SK-N-SH treated with all-trans-retinoic acid at 6 μM for 48 hours (cell line): ENCODE measurements at regions not wholly inside any gene's neighbourhood (a gene's known extent, or its start where the extent isn't known, plus 50 kb on each side); places are given as distances from the start of the nearest gene placed in this dataset.

ENCODE experiments used
- ATAC-seq: fragments of 200-7000 bp; cut with Tn5 transposase; 3 replicates; pipeline ENCODE4 v1.9.1; 2020; ENCODE audit warnings: mild to moderate bottlenecking, moderate library complexity
- ARNTL ChIP-seq: fragments of 450-650 bp; formaldehyde crosslinking; IDR thresholded peaks from 2 replicates; pipeline ENCODE4 v1.5.0; 2020; ENCODE audit warnings: low read depth, mild to moderate bottlenecking, moderate library complexity, borderline replicate concordance
- BACH2 ChIP-seq: fragments of 250-450 bp; sonication (Bioruptor Pico); IDR thresholded peaks from 2 replicates; pipeline ENCODE4 v1.9.0; 2021; ENCODE audit warnings: mild to moderate bottlenecking, borderline replicate concordance
- GLIS3 ChIP-seq: fragments of 250-450 bp; sonication (Bioruptor Pico); IDR thresholded peaks from 2 replicates; pipeline ENCODE4 v1.5.0; 2020; ENCODE audit warnings: mild to moderate bottlenecking, moderate library complexity
- ISL1 ChIP-seq: fragments of 250-450 bp; sonication (Bioruptor Pico); IDR thresholded peaks from 2 replicates; pipeline ENCODE4 v2.1.2; 2022; ENCODE audit warnings: mild to moderate bottlenecking, moderate library complexity
- OSR1 ChIP-seq: fragments of 250-450 bp; sonication (Bioruptor Pico); IDR thresholded peaks from 2 replicates; pipeline ENCODE4 v1.8.0; 2022; ENCODE audit warnings: moderate library complexity, mild to moderate bottlenecking, inconsistent platforms
- PPARA ChIP-seq: fragments of 250-450 bp; sonication (Bioruptor Pico); IDR thresholded peaks from 2 replicates; pipeline ENCODE4 v1.5.0; 2020; ENCODE audit warnings: mild to moderate bottlenecking, borderline replicate concordance
- RARB ChIP-seq: fragments of 250-450 bp; sonication (Bioruptor Pico); IDR thresholded peaks from 2 replicates; pipeline ENCODE4 v1.8.0; 2021; ENCODE audit warnings: mild to moderate bottlenecking, moderate library complexity
- SNAI2 ChIP-seq: fragments of 250-450 bp; sonication (Bioruptor Pico); IDR thresholded peaks from 2 replicates; pipeline ENCODE4 v1.5.0; 2020; ENCODE audit warnings: mild to moderate bottlenecking, moderate library complexity
- TCF4 ChIP-seq: fragments of 250-450 bp; sonication (Bioruptor Pico); IDR thresholded peaks from 2 replicates; pipeline ENCODE4 v1.8.0; 2021; ENCODE audit warnings: mild to moderate bottlenecking, moderate library complexity, borderline replicate concordance
- TOX ChIP-seq: fragments of 250-450 bp; sonication (Bioruptor Pico); IDR thresholded peaks from 2 replicates; pipeline ENCODE4 v1.8.0; 2021; ENCODE audit warnings: mild to moderate bottlenecking, moderate library complexity, borderline replicate concordance
- ZC3H10 ChIP-seq: fragments of 250-450 bp; sonication (Bioruptor Pico); IDR thresholded peaks from 2 replicates; pipeline ENCODE4 v1.5.1; 2021; ENCODE audit warnings: mild to moderate bottlenecking, moderate library complexity
- ZFP3 ChIP-seq: fragments of 250-450 bp; sonication (Bioruptor Pico); IDR thresholded peaks from 2 replicates; pipeline ENCODE4 v1.5.0; 2020; ENCODE audit warnings: mild to moderate bottlenecking, moderate library complexity
- ZFP30 ChIP-seq: fragments of 450-650 bp; formaldehyde crosslinking; IDR thresholded peaks from 2 replicates; pipeline ENCODE4 v1.5.0; 2022; ENCODE audit warnings: mild to moderate bottlenecking, moderate library complexity
- ZNF565 ChIP-seq: fragments of 450-650 bp; formaldehyde crosslinking; conservative IDR thresholded peaks from 2 replicates; pipeline ENCODE4 v1.5.0; 2020; ENCODE audit warnings: low read depth, mild to moderate bottlenecking, moderate library complexity
- ZNF70 ChIP-seq: fragments of 450-650 bp; formaldehyde crosslinking; IDR thresholded peaks from 2 replicates; pipeline ENCODE4 v1.5.0; 2020; ENCODE audit warnings: mild to moderate bottlenecking, moderate library complexity
- ZNF8 ChIP-seq: fragments of 450-650 bp; formaldehyde crosslinking; IDR thresholded peaks from 2 replicates; pipeline ENCODE4 v1.5.0; 2020; ENCODE audit warnings: mild to moderate bottlenecking, moderate library complexity
- TF ChIP-seq, protein P1 (sequence below): fragments of 250-450 bp; sonication (Bioruptor Pico); IDR thresholded peaks from 2 replicates; pipeline ENCODE4 v1.5.1; 2020; ENCODE audit warnings: low read depth, mild to moderate bottlenecking, moderate library complexity
- TF ChIP-seq, protein P2 (sequence below): fragments of 250-450 bp; sonication (Bioruptor Pico); IDR thresholded peaks from 2 replicates; pipeline ENCODE4 v1.5.1; 2021; ENCODE audit warnings: mild to moderate bottlenecking, moderate library complexity
- TF ChIP-seq, protein P3 (sequence below): fragments of 250-450 bp; sonication (Bioruptor Pico); IDR thresholded peaks from 2 replicates; pipeline ENCODE4 v1.5.0; 2020; ENCODE audit warnings: mild to moderate bottlenecking, moderate library complexity
- TF ChIP-seq, protein P4 (sequence below): fragments of 250-450 bp; sonication (Bioruptor Pico); IDR thresholded peaks from 2 replicates; pipeline ENCODE4 v1.8.0; 2020; ENCODE audit warnings: mild to moderate bottlenecking, moderate library complexity, borderline replicate concordance
- TF ChIP-seq, protein P5 (sequence below): fragments of 250-450 bp; sonication (Bioruptor Pico); IDR thresholded peaks from 2 replicates; pipeline ENCODE4 v1.8.0; 2021; ENCODE audit warnings: low read depth, mild to moderate bottlenecking, moderate library complexity, borderline replicate concordance

DNA sequence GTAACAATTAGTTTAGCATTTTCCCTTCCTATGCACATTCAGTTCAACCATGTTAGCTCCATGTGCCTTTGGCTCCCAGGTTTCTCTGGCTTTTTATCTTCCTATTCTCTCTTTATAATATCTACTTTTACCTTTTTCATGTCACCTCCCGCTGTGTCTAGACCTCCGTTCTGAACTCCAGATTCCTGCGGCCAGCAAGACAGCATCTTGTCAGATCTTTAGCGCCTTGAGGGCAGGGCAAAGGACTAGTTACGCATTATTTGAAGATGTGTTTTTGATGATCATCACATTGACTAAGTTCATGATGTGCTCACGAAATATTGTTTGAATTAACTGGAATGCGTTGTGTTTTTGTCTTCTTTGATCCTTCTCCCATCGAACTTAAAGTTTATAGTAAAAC, 1126.8 kb downstream of the CDH11 start:
- no peak for ATAC-seq
- TF ChIP-seq ZNF565 (CRISPR knock-in tag) (no peak), TOX (CRISPR knock-in tag) (no peak), ZC3H10 (CRISPR knock-in tag) (no peak), PPARA (CRISPR knock-in tag) (no peak), ISL1 (CRISPR knock-in tag) (no peak), BACH2 (CRISPR knock-in tag) (no peak), RARB (no peak), ZNF8 (CRISPR knock-in tag) (no peak), TCF4 (CRISPR knock-in tag) (no peak), GLIS3 (CRISPR knock-in tag) (no peak), SNAI2 (CRISPR knock-in tag) (no peak), ZFP30 (CRISPR knock-in tag) (no peak), ARNTL (CRISPR knock-in tag) (no peak), ZFP3 (CRISPR knock-in tag) (no peak), OSR1 (CRISPR knock-in tag) (no peak), ZNF70 (CRISPR knock-in tag) (no peak)
- TF ChIP-seq, protein P1, sequence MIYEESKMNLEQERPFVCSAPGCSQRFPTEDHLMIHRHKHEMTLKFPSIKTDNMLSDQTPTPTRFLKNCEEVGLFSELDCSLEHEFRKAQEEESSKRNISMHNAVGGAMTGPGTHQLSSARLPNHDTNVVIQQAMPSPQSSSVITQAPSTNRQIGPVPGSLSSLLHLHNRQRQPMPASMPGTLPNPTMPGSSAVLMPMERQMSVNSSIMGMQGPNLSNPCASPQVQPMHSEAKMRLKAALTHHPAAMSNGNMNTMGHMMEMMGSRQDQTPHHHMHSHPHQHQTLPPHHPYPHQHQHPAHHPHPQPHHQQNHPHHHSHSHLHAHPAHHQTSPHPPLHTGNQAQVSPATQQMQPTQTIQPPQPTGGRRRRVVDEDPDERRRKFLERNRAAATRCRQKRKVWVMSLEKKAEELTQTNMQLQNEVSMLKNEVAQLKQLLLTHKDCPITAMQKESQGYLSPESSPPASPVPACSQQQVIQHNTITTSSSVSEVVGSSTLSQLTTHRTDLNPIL (CRISPR knock-in tag): no peak
- TF ChIP-seq, protein P2, sequence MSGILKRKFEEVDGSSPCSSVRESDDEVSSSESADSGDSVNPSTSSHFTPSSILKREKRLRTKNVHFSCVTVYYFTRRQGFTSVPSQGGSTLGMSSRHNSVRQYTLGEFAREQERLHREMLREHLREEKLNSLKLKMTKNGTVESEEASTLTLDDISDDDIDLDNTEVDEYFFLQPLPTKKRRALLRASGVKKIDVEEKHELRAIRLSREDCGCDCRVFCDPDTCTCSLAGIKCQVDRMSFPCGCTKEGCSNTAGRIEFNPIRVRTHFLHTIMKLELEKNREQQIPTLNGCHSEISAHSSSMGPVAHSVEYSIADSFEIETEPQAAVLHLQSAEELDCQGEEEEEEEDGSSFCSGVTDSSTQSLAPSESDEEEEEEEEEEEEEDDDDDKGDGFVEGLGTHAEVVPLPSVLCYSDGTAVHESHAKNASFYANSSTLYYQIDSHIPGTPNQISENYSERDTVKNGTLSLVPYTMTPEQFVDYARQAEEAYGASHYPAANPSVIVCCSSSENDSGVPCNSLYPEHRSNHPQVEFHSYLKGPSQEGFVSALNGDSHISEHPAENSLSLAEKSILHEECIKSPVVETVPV (CRISPR knock-in tag): no peak
- TF ChIP-seq, protein P3, sequence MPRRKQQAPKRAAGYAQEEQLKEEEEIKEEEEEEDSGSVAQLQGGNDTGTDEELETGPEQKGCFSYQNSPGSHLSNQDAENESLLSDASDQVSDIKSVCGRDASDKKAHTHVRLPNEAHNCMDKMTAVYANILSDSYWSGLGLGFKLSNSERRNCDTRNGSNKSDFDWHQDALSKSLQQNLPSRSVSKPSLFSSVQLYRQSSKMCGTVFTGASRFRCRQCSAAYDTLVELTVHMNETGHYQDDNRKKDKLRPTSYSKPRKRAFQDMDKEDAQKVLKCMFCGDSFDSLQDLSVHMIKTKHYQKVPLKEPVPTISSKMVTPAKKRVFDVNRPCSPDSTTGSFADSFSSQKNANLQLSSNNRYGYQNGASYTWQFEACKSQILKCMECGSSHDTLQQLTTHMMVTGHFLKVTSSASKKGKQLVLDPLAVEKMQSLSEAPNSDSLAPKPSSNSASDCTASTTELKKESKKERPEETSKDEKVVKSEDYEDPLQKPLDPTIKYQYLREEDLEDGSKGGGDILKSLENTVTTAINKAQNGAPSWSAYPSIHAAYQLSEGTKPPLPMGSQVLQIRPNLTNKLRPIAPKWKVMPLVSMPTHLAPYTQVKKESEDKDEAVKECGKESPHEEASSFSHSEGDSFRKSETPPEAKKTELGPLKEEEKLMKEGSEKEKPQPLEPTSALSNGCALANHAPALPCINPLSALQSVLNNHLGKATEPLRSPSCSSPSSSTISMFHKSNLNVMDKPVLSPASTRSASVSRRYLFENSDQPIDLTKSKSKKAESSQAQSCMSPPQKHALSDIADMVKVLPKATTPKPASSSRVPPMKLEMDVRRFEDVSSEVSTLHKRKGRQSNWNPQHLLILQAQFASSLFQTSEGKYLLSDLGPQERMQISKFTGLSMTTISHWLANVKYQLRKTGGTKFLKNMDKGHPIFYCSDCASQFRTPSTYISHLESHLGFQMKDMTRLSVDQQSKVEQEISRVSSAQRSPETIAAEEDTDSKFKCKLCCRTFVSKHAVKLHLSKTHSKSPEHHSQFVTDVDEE (CRISPR knock-in tag): no peak
- TF ChIP-seq, protein P4, sequence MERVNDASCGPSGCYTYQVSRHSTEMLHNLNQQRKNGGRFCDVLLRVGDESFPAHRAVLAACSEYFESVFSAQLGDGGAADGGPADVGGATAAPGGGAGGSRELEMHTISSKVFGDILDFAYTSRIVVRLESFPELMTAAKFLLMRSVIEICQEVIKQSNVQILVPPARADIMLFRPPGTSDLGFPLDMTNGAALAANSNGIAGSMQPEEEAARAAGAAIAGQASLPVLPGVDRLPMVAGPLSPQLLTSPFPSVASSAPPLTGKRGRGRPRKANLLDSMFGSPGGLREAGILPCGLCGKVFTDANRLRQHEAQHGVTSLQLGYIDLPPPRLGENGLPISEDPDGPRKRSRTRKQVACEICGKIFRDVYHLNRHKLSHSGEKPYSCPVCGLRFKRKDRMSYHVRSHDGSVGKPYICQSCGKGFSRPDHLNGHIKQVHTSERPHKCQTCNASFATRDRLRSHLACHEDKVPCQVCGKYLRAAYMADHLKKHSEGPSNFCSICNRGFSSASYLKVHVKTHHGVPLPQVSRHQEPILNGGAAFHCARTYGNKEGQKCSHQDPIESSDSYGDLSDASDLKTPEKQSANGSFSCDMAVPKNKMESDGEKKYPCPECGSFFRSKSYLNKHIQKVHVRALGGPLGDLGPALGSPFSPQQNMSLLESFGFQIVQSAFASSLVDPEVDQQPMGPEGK (CRISPR knock-in tag): no peak

DNA sequence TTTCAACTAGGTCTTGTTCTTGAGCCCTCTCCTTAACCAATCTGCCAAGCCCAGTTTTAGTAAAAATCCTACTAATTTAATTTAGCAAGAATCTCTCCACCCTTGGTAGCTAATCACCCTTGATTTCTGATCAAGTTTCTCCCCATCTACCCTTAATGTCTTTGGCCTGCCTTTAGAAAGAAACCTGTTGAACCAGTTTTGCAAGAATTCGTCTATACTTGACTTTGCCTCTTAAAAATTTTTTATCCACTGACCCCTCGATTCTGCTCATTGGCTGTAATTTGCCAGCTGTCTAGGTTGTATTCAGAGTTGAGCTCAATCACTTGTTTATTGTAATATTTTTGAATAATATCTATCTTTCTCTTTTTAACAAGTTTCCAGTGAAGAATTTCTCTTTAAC, 1138.5 kb downstream of the CDH11 start:
- TF ChIP-seq, protein P5, sequence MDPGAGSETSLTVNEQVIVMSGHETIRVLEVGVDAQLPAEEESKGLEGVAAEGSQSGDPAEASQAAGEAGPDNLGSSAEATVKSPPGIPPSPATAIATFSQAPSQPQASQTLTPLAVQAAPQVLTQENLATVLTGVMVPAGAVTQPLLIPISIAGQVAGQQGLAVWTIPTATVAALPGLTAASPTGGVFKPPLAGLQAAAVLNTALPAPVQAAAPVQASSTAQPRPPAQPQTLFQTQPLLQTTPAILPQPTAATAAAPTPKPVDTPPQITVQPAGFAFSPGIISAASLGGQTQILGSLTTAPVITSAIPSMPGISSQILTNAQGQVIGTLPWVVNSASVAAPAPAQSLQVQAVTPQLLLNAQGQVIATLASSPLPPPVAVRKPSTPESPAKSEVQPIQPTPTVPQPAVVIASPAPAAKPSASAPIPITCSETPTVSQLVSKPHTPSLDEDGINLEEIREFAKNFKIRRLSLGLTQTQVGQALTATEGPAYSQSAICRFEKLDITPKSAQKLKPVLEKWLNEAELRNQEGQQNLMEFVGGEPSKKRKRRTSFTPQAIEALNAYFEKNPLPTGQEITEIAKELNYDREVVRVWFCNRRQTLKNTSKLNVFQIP (CRISPR knock-in tag): no peak
- TF ChIP-seq ZFP3 (CRISPR knock-in tag) (no peak), ISL1 (CRISPR knock-in tag) (no peak), ZNF565 (CRISPR knock-in tag) (no peak), TCF4 (CRISPR knock-in tag) (no peak), BACH2 (CRISPR knock-in tag) (no peak)
- TF ChIP-seq, protein P1 (CRISPR knock-in tag): no peak
- TF ChIP-seq, protein P3 (CRISPR knock-in tag): no peak
- TF ChIP-seq, all 23 proteins: peak for 0

More for the DNA sequence above, 1138.5 kb downstream of the CDH11 start:
- no peak for ATAC-seq
